ENCODE measurements at regions not wholly inside any gene's neighbourhood (a gene's known extent, or its start where the extent isn't known, plus 50 kb on each side); places are given as distances from the start of the nearest gene placed in this dataset.
"Not testable (repeated sequence)": the region's sequence is repeated elsewhere in the genome, so short reads cannot be mapped to it uniquely, and the experiment has no call there.

GRCh38 chr21:39022035-39022434, 161.2 kb downstream of the PSMG1 start:
- DNase-seq: no peak

GRCh38 chr21:39021478-39021832, 161.8 kb downstream of the PSMG1 start:
- no peak for DNase-seq

DNA sequence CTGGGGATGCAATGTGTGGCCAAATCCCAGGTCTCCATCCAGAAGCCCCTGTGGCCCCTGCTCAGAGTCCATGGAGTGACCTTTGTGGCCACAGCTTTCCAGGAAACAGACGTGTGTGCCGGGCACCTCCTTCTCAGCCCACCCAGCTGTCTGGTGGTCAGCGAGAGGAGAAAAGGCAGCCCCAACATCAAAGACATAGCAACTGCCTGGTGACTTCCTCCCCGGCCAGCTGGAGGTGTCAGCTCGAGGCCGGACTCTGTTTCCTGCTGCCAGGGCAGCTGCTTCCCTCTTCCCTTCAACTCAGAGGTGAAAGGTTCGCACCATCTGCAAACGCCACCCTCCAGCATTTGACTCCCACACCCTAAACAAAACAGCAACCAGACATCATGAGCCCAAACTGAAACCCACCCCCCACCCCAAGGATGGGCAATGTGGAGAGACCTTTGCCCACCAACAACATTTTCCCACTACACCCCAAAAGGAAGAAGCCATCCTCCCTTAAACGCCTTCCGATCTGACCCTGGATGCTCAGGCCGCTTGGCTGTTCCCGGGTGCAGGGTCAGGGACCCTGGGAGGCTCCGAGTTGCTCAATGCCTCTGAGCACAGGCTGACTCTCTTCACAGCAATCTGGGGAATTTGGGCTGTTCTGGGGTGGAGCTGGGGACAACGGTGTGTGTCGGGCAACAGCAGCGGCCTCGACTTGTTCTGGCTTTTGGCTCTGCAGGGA, 162.3 kb downstream of the PSMG1 start:
- peak in 1 of 2 donors; percentile 19 for DNase-seq

DNA sequence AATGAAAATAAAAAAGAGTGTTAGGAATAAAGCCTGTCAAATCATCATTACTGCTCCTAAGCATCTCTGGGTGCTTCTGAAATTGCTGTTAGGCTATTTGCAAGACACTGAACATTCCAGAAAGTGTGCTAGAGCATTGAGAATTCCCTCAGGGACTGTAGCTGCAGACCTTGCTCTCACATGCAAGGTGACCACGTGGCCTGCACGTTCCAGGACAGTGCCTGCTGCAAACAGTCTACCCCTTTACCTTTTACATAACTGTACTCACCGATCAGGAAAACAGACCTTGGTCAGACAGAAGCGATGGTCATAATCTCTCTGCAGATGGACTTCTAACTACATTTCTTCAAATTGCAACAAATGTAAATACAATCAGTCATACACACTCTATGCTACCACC, 164.5 kb downstream of the PSMG1 start:
- no peak for DNase-seq

DNA sequence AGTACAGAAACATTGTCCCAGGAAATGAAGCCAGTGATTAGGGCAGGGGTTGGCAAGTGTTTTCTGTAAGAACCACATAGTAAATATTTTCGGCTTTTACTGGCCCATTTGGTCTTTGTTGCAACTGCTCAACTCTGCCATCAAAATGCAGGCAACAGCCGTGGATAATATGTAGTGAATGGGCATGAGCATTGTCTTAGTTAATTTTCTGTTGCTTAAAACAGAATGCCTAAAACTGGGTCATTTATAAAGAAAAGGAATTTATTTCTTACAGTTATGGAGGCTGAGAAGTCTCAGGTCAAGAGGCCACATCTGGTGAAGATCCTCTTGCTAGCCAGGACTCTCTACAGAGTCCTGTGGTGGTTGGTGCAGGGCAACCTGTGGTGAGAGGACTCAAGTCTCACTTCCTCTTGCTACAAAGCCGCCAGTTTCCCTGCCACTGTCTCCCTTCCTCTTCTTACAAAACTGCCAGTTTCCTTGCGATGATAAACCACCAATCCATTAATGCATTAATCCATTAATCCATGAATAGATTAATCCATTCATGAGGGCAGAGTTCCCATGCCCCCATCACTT, 166.4 kb downstream of the PSMG1 start:
- DNase-seq: peak in 1 of 2 donors; percentile 58

- DNase-seq: peak in 1 of 2 donors; percentile 7
These were observed 168.5 kb downstream of the PSMG1 start for GRCh38 chr21:39014747-39015146.

- DNase-seq: no peak
These were observed 170.7 kb downstream of the PSMG1 start for GRCh38 chr21:39012326-39013230.

- no peak for DNase-seq
These were observed 171.3 kb downstream of the PSMG1 start for GRCh38 chr21:39011911-39012310.

DNA sequence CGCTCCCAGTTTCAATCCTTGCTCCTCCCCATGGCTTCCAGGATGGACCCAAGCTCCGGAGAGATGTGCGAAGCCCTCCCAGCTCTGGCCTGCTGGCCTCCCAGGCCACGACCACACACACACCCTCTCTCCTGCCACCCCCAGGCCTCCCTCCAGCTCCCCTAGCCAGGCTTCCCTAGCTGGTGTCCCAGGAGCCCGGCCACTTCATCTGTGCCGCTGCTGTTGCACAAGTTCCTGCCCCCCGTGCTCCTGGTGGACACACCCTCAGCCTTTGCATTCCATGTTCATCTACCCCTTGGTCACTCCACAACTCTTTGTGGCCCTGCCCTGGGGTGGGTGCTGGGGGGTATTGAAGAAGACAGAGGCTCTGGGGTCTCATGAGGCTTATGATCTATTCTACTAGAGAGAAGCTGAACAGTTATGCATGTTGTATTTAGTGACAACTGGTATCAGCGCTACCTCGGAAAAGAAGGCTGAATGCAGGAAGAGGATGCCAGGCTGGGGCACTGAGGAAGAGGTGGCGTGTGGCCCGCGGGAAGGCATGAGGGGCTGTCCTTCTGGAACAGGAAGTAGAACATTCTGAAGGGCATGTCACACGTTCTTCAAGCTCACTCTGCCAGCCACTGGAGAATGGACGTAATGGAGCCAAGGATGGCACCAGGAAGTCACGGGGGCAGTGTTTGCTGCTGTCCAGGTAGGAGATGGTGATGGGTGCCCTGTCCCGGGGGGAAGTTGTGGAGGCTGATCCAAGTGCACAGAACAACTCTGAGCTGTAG, 172.4 kb downstream of the PSMG1 start:
- peak in 1 of 2 donors; percentile 21 for DNase-seq

GRCh38 chr21:39009587-39010225, 173.5 kb downstream of the PSMG1 start:
- DNase-seq: no peak

DNA sequence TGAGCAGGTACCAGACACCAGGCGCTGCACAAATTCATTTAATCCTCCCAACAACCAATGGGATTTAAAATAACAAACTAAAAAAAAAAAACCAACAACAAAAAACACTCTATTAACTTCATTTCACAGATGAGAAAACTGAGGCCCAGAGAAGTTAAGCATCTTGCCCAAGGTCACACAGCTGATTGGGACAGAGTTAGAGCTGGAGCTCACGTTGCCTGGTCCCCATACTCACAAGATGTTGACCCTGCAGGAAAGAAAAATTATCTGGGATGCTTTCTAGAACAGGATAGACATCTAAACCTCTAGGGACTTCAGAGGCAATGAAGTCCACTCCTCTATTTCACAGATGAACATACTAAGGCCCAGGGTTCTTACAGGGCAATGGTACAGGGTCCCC, 175.3 kb downstream of the PSMG1 start:
- DNase-seq: no peak

GRCh38 chr21:39007532-39007931, 175.7 kb downstream of the PSMG1 start:
- DNase-seq: no peak

DNA sequence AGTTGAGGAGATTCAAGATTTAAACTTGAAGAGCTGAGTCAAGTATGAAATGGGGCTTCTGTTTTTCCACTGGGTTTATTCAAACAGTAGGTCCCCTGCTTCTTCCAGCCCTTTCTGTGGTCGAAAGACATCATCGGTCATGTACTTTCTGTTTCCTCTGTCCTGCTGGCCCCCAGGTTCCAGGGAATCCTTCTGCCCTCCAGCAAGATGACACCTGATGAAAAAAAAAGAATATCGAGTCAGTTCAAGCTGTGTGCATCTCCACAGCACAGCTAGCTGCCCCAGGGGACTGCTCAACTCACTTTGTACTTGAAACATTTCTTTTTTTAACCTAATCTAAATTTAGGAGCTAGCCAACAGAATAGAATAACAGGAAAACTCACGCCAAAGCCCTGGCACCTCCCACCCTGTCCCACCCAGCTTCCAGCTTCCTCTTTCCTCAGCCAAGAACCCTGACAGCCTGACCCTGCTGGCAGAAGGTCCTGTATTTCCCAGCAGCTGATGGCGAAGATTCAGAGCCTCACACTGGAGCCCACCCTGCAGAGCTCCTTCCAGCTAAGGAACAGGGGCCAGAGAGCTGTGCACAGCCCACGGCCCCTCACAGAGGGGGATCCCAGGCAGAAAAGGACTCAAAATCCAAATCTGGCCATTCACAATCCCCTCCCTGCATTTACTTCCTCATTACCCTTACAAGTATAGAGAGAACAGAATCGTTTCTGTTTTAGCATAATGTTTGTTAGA, 176.5 kb downstream of the PSMG1 start:
- peak in 1 of 2 donors; percentile 17 for DNase-seq

DNA sequence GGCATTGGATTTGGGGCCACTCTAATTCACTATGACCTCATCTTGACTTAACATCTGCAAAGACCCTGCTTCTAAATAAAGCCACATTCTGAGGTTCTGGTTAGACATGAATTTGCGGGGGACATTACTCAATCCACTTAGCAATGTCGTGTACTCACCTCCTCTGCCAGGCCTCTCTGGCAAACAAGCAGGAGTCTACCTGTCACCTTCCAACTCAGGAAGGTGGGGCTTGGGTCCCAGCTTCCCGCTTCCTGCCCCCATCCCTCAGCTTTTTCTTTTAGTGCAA, 177.8 kb downstream of the PSMG1 start:
- DNase-seq: no peak

DNA sequence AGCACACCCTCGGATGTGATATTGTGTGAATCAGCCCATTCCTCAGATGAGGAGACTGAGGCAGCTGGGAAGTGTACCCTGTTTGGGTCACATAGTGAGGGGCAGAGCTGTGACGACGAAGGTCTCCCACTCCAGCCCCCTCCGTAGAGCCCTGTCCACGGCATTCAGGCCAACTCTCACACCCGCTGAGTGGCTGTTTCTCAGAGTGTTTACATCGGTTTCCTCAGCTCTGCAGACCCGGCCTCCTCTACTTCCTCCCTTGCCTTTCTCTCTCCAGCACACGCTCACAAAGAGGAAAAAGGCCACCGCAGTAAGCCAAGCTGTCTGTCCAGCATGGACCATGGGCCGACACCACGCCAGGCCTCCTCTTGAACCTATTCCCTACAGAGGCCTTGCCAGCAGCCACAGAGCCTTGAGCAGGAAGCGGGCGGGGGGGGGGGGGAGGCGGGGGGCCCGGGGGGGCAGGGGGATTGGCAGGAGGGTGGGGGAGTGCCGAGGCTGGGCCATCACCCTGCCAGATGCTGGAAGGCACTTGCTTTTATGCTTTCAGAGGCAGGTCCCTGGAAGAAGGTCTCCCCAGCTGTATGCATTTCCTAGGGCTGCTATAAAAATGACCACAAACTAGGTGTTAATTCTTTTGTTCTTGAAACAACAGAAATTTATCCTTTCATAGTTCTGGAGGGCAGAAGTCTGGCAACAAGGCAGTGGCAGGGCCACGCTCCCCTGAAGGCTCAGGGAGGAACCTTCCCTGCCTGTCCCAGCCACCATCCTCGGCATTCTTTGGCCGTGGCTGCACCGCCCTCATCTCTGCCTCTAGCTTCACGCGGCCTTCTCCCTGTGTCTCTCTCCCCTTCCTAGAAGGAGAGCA, 178.4 kb downstream of the PSMG1 start:
- DNase-seq: peak in 1 of 2 donors; percentile 22

GRCh38 chr21:39003982-39004633, 179.1 kb downstream of the PSMG1 start:
- DNase-seq: peak in 1 of 2 donors; percentile 58

GRCh38 chr21:39001341-39001740, 181.9 kb downstream of the PSMG1 start:
- DNase-seq: no peak

DNA sequence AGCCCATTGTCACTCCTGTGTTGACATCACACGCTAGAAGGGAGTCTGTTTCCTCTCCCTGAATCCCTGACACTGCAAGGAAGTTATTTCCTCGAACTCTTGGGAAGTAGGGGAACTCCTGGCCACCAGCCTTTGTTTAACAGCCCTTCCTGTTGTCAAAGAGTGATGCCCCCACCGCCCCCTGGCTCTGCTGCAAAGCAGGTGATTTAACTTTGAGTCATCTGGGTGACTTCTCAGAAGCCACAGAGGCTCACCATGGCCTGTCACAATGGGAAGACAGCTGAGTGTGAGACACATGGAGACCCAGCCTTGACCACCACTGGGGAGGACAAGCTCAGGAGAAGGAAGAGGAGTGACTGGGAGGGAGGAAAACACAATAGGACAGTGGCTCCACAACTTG, 182.8 kb downstream of the PSMG1 start:
- DNase-seq: peak in 1 of 2 donors; percentile 48

DNA sequence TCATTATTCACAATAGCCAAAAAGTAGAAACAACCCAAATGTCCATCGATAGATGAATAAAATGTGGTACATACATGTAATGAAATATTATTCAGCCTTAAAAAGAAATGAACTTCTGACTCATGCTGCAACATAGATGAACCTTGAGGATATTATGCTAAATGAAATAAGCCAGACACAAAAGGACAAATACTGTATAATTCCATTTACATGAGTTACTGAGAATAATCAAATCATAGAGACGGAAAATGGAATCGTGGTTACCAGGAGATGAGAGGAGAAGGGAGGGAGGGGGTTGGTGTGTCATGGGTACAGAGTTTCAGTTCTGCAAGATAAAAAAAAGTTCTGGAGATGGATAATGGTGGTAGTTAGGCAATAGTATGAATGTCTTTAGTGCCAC, 184.1 kb downstream of the PSMG1 start:
- DNase-seq: no peak

DNA sequence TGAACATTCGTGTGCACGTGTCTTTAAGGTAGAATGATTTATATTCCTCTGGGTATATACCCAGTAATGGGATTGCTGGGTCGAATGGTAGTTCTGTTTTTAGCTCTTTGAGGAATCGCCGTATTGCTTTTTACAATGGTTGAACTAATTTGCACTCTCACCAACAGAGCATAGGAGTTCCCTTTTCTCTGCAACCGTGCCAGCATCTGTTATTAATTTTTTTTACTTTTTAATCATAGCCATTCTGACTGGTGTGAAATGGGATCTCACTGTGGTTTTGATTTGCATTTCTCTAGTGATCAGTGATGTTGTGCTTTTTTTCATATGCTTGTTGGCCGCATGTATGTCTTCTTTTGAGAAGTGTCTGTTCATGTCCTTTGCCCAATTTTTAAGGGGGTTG, 185.0 kb downstream of the PSMG1 start:
- DNase-seq: not testable (repeated sequence)

DNA sequence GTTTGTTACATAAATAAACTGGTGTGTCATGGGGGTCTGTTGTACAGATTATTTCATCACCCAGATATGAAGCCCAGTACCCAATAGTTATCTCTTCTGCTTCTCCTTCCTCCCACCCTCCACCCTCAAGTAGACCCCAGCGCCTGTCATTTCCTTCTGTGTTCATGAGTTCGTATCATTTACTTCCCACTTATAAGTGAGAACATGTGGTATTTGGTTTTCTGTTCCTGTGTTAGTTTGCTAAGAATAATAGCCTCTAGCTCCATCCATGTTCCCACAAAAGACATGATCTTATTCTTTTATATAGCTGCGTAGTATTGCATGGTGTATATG, 185.4 kb downstream of the PSMG1 start:
- DNase-seq: not testable (repeated sequence)
